GM19455 (cell line): ENCODE measurements at regions not wholly inside any gene's neighbourhood (a gene's known extent, or its start where the extent isn't known, plus 50 kb on each side); places are given as distances from the start of the nearest gene placed in this dataset.

ENCODE experiments used
- ATAC-seq: cut with Tn5 transposase; IDR thresholded peaks from one replicate; pipeline ENCODE4 v1.9.1; 2021; ENCODE audit not compliant: unreplicated experiment

- no peak for ATAC-seq
Measured at GRCh38 chr5:2125171-2125900, 242.6 kb upstream of the IRX4 start.

- ATAC-seq = no peak
Measured at GRCh38 chr5:2124434-2125170, 241.9 kb upstream of the IRX4 start.

- ATAC-seq = no peak
Measured at GRCh38 chr5:2123874-2124273, 241.1 kb upstream of the IRX4 start.

GRCh38 chr5:2120361-2120760 lies 237.6 kb upstream of the IRX4 start:
- no peak for ATAC-seq

GRCh38 chr5:2119573-2119972 lies 236.8 kb upstream of the IRX4 start:
- no peak for ATAC-seq

- ATAC-seq = no peak
Measured at GRCh38 chr5:2113348-2114131, 230.8 kb upstream of the IRX4 start.

GRCh38 chr5:2112173-2113025 lies 229.7 kb upstream of the IRX4 start:
- ATAC-seq = no peak

- ATAC-seq = no peak
Measured at GRCh38 chr5:2111569-2112105, 228.9 kb upstream of the IRX4 start.

GRCh38 chr5:2110934-2111462 lies 228.3 kb upstream of the IRX4 start:
- ATAC-seq = no peak

GRCh38 chr5:2110137-2110933 lies 227.6 kb upstream of the IRX4 start:
- ATAC-seq = no peak

GRCh38 chr5:2109566-2109965 lies 226.8 kb upstream of the IRX4 start:
- no peak for ATAC-seq

GRCh38 chr5:2106721-2107120 lies 224.0 kb upstream of the IRX4 start:
- ATAC-seq = no peak

- no peak for ATAC-seq
Measured at GRCh38 chr5:2105141-2105540, 222.4 kb upstream of the IRX4 start.

- ATAC-seq = no peak
Measured at GRCh38 chr5:2103940-2104339, 221.2 kb upstream of the IRX4 start.

- no peak for ATAC-seq
Measured at GRCh38 chr5:2102819-2103776, 220.4 kb upstream of the IRX4 start.

- ATAC-seq = no peak
Measured at GRCh38 chr5:2101685-2102084, 219.0 kb upstream of the IRX4 start.

GRCh38 chr5:2096887-2097505 lies 214.3 kb upstream of the IRX4 start:
- ATAC-seq = no peak

- ATAC-seq = no peak
Measured at GRCh38 chr5:2095011-2095410, 212.3 kb upstream of the IRX4 start.
